CD4-positive, alpha-beta T cell (primary cell): ENCODE measurements at regions not wholly inside any gene's neighbourhood (a gene's known extent, or its start where the extent isn't known, plus 50 kb on each side); places are given as distances from the start of the nearest gene placed in this dataset.
"Not testable (repeated sequence)": the region's sequence is repeated elsewhere in the genome, so short reads cannot be mapped to it uniquely, and the experiment has no call there.

Source experiments
- ATAC-seq: fragments of 200-7000 bp; cut with Tn5 transposase; one replicate; pipeline ENCODE4 v1.10.0; 2022; ENCODE audit warnings: mild to moderate bottlenecking; ENCODE audit not compliant: poor library complexity
- CTCF ChIA-PET: fragments of 350-600 bp; sonication (Branson Sonifier 250); formaldehyde crosslinking; loops from one replicate; lab custom pipeline; 2021; ENCODE audit warnings: antibody characterized with exemption, inconsistent platforms; lab: Charles Lee
- POLR2A ChIA-PET: fragments of 350-600 bp; sonication (Branson Sonifier 250); formaldehyde crosslinking; loops from one replicate; lab custom pipeline; 2021; ENCODE audit warnings: antibody characterized with exemption, inconsistent platforms; lab: Charles Lee
- DNase-seq, 14 experiments: peaks; one replicate each; pipeline ENCODE4 v3.0.0-alpha.2; 2013 to 2020; ENCODE audit warnings: mixed read lengths in 2 of 14
- H3K27ac ChIP-seq, 2 donors: one replicate each; pipeline versions ENCODE4 v1.5.1 to v1.7.0; 2013; ENCODE audit warnings: low read length in 2 of 2, low read depth in 1 of 2, mild to moderate bottlenecking in 1 of 2
- H3K27me3 ChIP-seq, 2 experiments: 1 replicate in 1 of 2; 2 replicates in 1 of 2; pipeline versions ENCODE4 v1.6.1 to v1.7.0; 2013; ENCODE audit warnings: low read length in 2 of 2, control low read depth in 1 of 2, mild to moderate bottlenecking in 1 of 2, moderate library complexity in 1 of 2; ENCODE audit not compliant: insufficient read depth in 2 of 2, control insufficient read depth in 1 of 2
- H3K36me3 ChIP-seq: one replicate; pipeline ENCODE4 v1.6.1; 2013; ENCODE audit warnings: low read length, control low read depth; ENCODE audit not compliant: insufficient read depth
- H3K4me1 ChIP-seq: one replicate; pipeline ENCODE4 v1.6.1; 2013; ENCODE audit warnings: low read length, control low read depth; ENCODE audit not compliant: insufficient read depth
- H3K4me3 ChIP-seq: one replicate; pipeline ENCODE4 v1.5.1; 2013; ENCODE audit warnings: mild to moderate bottlenecking, low read length, moderate library complexity
- H3K9me3 ChIP-seq, 2 experiments: 1 replicate in 1 of 2; 2 replicates in 1 of 2; pipeline versions ENCODE4 v1.6.1 to v1.7.0; 2013; ENCODE audit warnings: low read length in 2 of 2, mild to moderate bottlenecking in 2 of 2, control low read depth in 1 of 2, moderate library complexity in 1 of 2; ENCODE audit not compliant: control insufficient read depth in 1 of 2, insufficient read depth in 1 of 2
- H3K27ac Mint-ChIP-seq: one replicate; pipeline ENCODE4 v1.8.0; 2020; ENCODE audit warnings: mixed read lengths
- H3K27me3 Mint-ChIP-seq: one replicate; pipeline ENCODE4 v1.8.0; 2021; ENCODE audit warnings: mixed read lengths
- H3K36me3 Mint-ChIP-seq: one replicate; pipeline ENCODE4 v1.8.0; 2021; ENCODE audit warnings: low read depth, mixed read lengths
- H3K4me1 Mint-ChIP-seq: one replicate; pipeline ENCODE4 v1.8.0; 2021; ENCODE audit warnings: low read depth, mixed read lengths
- H3K4me3 Mint-ChIP-seq: one replicate; pipeline ENCODE4 v1.8.0; 2020; ENCODE audit warnings: mild to moderate bottlenecking, mixed read lengths
- H3K9me3 Mint-ChIP-seq: one replicate; pipeline ENCODE4 v1.8.0; 2020; ENCODE audit warnings: mixed read lengths
- intact Hi-C, 2 experiments: fragments of 100-400 bp; cut with DNase I in 1 of 2; cut with micrococcal nuclease in 1 of 2; formaldehyde crosslinking; loops; one replicate each; pipeline versions ENCODE4 v1.15.1 to v1.9.0; 2023 to 2025; cut with DNase I, micrococcal nuclease
- TF ChIP-seq, protein P1 (sequence below): fragments of 200-600 bp; IDR thresholded peaks from one replicate; pipeline ENCODE4 v1.8.0; 2022; ENCODE audit warnings: antibody characterized with exemption, mild to moderate bottlenecking

DNA sequence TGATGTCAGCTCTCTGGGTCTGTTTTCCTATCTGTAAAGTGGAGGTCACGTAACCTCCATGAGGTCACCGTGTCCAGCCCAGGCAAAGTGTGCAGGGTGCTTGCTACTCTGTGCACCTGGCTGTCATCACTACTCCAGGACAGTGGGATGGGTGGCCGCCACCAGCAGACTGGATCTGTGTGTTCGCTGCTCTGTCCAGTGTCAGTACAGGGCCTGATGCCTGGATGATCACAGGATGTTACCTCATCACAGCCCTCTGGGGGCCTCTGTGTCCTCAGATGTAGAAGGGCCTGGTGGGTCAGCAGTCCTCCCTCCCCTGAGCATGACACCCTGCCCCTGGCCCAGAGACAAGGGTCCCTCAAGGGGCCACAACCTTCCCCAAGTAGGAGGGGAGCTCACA lies 80.0 kb downstream of the KCNJ18 start:
- Histone ChIP-seq H3K36me3 (no peaks in the 10 kb centered on the region), H3K9me3 (peaks cover 0 to 38% of the 10 kb centered on the region in 2 experiments), H3K27ac (no peak overlapping the region), H3K27me3 (no peaks in the 10 kb centered on the region), H3K4me3 (no peak overlapping the region), H3K4me1 (no peaks in the 10 kb centered on the region)
- ChIA-PET CTCF (no interaction called here), POLR2A (no interaction called here)
- no peak overlapping the region for H3K4me3 Mint-ChIP-seq
- intact Hi-C loops = no loop called here
- no peak for ATAC-seq
- peak in 1 of 14 experiments; percentile 1 for DNase-seq
- H3K4me1 Mint-ChIP-seq = no peaks in the 10 kb centered on the region
- no peaks in the 10 kb centered on the region for H3K36me3 Mint-ChIP-seq
- peaks cover 6% of the 10 kb centered on the region for H3K27me3 Mint-ChIP-seq
- no peak overlapping the region for H3K27ac Mint-ChIP-seq
- H3K9me3 Mint-ChIP-seq = no peaks in the 10 kb centered on the region
- TF ChIP-seq, protein P1, sequence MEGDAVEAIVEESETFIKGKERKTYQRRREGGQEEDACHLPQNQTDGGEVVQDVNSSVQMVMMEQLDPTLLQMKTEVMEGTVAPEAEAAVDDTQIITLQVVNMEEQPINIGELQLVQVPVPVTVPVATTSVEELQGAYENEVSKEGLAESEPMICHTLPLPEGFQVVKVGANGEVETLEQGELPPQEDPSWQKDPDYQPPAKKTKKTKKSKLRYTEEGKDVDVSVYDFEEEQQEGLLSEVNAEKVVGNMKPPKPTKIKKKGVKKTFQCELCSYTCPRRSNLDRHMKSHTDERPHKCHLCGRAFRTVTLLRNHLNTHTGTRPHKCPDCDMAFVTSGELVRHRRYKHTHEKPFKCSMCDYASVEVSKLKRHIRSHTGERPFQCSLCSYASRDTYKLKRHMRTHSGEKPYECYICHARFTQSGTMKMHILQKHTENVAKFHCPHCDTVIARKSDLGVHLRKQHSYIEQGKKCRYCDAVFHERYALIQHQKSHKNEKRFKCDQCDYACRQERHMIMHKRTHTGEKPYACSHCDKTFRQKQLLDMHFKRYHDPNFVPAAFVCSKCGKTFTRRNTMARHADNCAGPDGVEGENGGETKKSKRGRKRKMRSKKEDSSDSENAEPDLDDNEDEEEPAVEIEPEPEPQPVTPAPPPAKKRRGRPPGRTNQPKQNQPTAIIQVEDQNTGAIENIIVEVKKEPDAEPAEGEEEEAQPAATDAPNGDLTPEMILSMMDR = no peak

DNA sequence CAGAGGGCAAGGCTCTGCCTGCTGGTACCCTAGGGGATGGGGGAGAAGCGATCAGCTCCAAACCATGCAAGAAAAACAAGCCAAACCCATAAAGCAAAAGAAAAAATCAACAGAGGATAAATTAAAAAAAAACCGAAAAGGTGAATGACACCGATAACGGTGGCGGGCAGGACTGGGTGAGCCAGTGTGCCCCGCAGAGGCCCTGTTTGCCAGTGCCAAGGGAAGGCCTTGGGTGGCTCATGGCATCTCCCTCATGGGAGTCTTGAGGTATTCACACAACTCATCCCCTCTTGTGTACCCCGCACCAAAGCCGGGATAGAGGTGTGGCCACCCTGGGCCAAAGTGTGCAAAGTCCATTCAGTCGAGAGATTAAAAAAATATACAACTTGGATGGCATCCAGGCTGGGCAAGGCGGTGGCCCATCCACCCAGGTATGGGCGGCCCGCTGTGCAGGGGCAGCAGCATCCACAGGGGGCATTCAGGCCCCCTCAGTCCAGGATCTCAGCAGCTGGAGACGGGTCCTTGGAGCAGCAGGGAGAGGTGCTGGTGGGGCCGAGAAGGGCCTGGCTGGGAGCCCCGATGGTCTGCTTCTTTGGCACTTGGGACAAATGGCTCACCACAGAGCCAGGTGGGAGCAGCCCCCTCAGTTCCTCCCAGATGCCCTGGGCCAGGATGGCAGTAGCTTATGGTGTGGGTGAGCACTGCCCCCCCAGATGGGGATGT lies 80.8 kb downstream of the KCNJ18 start:
- H3K27me3 Mint-ChIP-seq, POLR2A ChIA-PET, H3K4me3 Mint-ChIP-seq, H3K36me3 Mint-ChIP-seq, CTCF ChIA-PET, intact Hi-C loops, H3K27me3 ChIP-seq, H3K4me3 ChIP-seq, ATAC-seq, H3K4me1 Mint-ChIP-seq, H3K27ac Mint-ChIP-seq, H3K9me3 Mint-ChIP-seq, H3K27ac ChIP-seq, H3K4me1 ChIP-seq, H3K36me3 ChIP-seq: not testable (repeated sequence)
- peak in 1 of 14 experiments; percentile 0 for DNase-seq
- H3K9me3 ChIP-seq = peaks cover 0 to 34% of the 10 kb centered on the region in 2 experiments

DNA sequence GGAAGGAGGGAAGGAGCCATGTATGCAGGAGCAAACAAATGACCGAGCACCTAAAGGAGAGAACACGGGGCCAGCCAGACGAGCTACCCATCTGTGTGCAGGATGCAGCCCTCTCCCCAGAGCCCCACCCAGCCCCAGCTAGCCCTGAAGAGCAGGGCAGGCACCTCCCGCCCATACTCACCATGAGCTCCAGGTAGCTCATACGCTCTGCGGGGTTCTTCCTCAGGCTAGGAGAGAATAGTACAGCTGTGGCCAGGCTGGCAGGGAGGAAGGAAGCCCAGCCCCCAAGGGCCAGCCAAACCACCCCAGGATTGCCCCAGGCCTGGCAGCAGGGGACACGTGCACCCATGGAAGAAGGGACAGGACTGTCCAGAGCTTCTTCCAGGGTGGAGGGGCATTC lies 81.9 kb downstream of the KCNJ18 start:
- CTCF ChIA-PET = no interaction called here
- H3K27me3 Mint-ChIP-seq = peaks cover 6% of the 10 kb centered on the region
- Histone ChIP-seq H3K9me3 (peaks cover 0 to 34% of the 10 kb centered on the region in 2 experiments), H3K4me1 (no peaks in the 10 kb centered on the region), H3K27me3 (no peaks in the 10 kb centered on the region), H3K36me3 (no peaks in the 10 kb centered on the region), H3K4me3 (no peak overlapping the region), H3K27ac (no peak overlapping the region)
- no peaks in the 10 kb centered on the region for H3K36me3 Mint-ChIP-seq
- H3K9me3 Mint-ChIP-seq = no peaks in the 10 kb centered on the region
- H3K4me1 Mint-ChIP-seq = no peaks in the 10 kb centered on the region
- TF ChIP-seq, protein P1 = no peak
- H3K27ac Mint-ChIP-seq = no peak overlapping the region
- no peak for DNase-seq
- POLR2A ChIA-PET = no interaction called here
- no peak for ATAC-seq
- no peak overlapping the region for H3K4me3 Mint-ChIP-seq
- intact Hi-C loops = no loop called here

DNA sequence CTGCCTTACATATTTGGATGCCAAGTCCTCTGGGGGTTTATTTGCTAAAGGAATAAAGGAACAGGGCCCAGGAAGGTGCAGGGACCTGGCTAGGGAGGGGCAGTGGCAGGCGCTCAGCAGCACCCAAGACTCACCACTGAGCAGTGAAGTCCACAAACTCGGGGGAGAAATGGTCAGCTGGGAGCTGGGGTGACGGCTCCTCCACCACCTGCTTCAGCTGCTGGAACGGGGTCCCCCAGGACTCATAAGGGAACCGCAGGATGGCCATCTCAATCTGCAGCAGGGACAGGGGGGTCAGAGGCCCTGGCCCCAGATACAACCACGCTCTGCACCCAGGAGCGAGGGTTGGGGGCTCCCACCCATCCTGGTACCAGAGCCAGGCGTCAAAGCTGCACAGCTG lies 83.2 kb downstream of the KCNJ18 start:
- H3K36me3 ChIP-seq, H3K4me1 ChIP-seq, H3K36me3 Mint-ChIP-seq, POLR2A ChIA-PET, H3K27ac Mint-ChIP-seq, intact Hi-C loops, H3K4me3 ChIP-seq, ATAC-seq, H3K27me3 ChIP-seq, DNase-seq, H3K27me3 Mint-ChIP-seq, CTCF ChIA-PET, H3K4me3 Mint-ChIP-seq, H3K27ac ChIP-seq, H3K4me1 Mint-ChIP-seq, H3K9me3 Mint-ChIP-seq: not testable (repeated sequence)
- peaks cover 0 to 33% of the 10 kb centered on the region in 2 experiments for H3K9me3 ChIP-seq

DNA sequence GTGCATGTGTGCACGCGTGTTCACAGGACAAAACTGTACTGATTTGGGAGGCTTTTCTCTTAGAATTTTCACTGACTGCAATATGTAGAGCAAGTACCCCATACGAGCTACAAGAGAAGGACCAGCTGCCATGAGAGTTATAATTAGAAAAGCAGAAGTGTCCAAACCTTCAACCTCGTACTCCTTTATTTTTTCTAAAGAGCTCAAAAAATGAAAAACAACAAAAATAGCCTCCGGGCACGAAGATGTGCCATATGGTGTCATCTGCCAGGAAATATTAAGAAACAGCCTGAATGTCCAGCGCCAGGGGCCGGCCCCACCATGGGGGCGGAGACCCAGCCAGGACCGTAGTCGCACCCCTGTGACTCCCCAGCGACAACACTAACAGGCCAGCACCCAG lies 84.6 kb downstream of the KCNJ18 start:
- ATAC-seq, intact Hi-C loops, H3K27ac Mint-ChIP-seq, POLR2A ChIA-PET, CTCF ChIA-PET, H3K9me3 Mint-ChIP-seq, H3K36me3 Mint-ChIP-seq, DNase-seq, H3K27me3 Mint-ChIP-seq, H3K4me1 ChIP-seq, H3K27me3 ChIP-seq, H3K27ac ChIP-seq, H3K4me3 Mint-ChIP-seq, H3K36me3 ChIP-seq, H3K4me3 ChIP-seq, H3K4me1 Mint-ChIP-seq: not testable (repeated sequence)
- peaks cover 0 to 39% of the 10 kb centered on the region in 2 experiments for H3K9me3 ChIP-seq

DNA sequence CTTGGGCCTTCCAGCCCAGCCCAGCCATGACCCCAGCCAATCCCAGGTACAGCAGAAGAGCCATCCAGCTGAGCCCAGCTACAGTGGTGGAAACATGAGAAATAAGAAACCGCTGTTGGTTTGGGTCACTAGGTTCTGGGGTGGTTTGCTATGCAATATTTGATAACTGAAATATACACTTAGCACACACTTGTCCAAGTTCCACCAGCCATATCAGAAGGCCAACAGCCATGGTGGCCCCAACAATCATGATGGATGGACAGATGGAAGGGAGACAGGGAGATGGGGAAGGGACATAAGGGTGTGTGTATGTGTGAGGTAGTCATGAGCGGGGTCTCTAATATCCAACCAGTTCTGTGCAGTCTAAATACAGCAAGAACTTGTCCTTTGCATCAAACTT lies 86.5 kb downstream of the KCNJ18 start:
- H3K4me1 Mint-ChIP-seq, ATAC-seq, CTCF ChIA-PET, H3K4me3 ChIP-seq, intact Hi-C loops, H3K9me3 Mint-ChIP-seq, H3K27ac ChIP-seq, H3K27ac Mint-ChIP-seq, H3K4me3 Mint-ChIP-seq, DNase-seq, POLR2A ChIA-PET, H3K36me3 Mint-ChIP-seq, H3K4me1 ChIP-seq, H3K27me3 ChIP-seq, H3K27me3 Mint-ChIP-seq, H3K36me3 ChIP-seq: not testable (repeated sequence)
- peaks cover 0 to 42% of the 10 kb centered on the region in 2 experiments for H3K9me3 ChIP-seq
